ENCODE measurements at regions not wholly inside any gene's neighbourhood (a gene's known extent, or its start where the extent isn't known, plus 50 kb on each side); places are given as distances from the start of the nearest gene placed in this dataset.

DNA sequence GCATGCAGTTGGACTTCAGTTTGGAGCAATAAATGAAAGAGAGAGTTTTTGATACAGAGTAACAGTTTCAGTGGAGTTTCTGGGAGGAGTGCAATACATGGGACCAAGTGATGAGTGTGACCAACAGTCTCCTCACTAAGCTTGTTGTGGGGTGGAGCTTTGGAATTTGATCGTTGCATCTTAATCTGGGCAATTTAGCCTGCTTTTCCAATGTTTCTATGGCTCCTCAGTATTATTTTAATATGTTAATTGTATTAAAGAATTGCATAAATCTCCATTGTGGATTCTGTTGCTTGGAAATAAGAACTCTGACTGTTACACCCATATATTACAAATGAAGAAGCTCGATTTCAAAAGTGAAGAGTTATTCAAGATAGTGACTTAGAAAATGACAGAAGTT, 446.6 kb upstream of the LRATD1 start (continued):
- TF ChIP-seq RFX5 (IDR thresholded peaks at IDR 0.05; ENCODE audit: borderline replicate concordance, low read depth, low read length) = no peak
- no peak for TF ChIP-seq SP2 (IDR thresholded peaks at IDR 0.05; ENCODE audit: low read length)
- no peak for TF ChIP-seq TBP (IDR thresholded peaks at IDR 0.05; ENCODE audit: low read depth, low read length)
- no peak for TF ChIP-seq NANOG (IDR thresholded peaks at IDR 0.05; ENCODE audit: insufficient read depth, low read depth, low read length, poor library complexity, severe bottlenecking)
- TF ChIP-seq, protein P1, sequence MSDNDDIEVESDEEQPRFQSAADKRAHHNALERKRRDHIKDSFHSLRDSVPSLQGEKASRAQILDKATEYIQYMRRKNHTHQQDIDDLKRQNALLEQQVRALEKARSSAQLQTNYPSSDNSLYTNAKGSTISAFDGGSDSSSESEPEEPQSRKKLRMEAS (IDR thresholded peaks at IDR 0.05) = no peak
- no peak for TF ChIP-seq GABPA (IDR thresholded peaks at IDR 0.05; ENCODE audit: borderline replicate concordance, insufficient read depth, low read length)

All from H1 (cell line).